WI38 (cell line): ENCODE measurements at regions not wholly inside any gene's neighbourhood (a gene's known extent, or its start where the extent isn't known, plus 50 kb on each side); places are given as distances from the start of the nearest gene placed in this dataset.

ENCODE experiments used
- H3K4me3 ChIP-seq: 2 replicates; pipeline ENCODE4 v1.5.1; 2011; ENCODE audit warnings: low read depth, mild to moderate bottlenecking, control low read depth, low read length
- CTCF ChIP-seq: IDR thresholded peaks from 2 replicates; pipeline ENCODE4 v1.5.1; 2012; ENCODE audit warnings: low read depth, mild to moderate bottlenecking, control low read depth, low read length

DNA sequence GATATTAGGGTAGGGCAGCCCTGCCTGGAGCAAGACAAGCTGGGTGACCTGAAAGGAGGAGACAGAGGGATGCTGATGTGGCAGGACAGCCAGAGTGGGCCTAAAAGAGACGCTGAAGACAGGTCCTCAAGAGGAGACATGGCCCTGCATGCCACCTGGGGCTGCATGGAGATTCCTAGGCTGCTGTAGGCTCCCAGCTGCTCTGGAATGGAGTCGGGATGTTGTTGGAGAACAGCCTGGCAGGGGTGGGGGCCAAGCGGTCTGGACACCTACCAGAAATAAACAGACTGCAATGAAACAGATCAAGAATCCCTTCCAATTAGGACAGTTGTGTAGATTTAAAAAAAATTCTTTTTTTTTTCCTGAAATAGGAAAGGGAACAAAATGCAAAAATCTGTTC is 97.8 kb upstream of the NPAS2 start:
- no peak overlapping the region for H3K4me3 ChIP-seq
- TF ChIP-seq CTCF: no peak

DNA sequence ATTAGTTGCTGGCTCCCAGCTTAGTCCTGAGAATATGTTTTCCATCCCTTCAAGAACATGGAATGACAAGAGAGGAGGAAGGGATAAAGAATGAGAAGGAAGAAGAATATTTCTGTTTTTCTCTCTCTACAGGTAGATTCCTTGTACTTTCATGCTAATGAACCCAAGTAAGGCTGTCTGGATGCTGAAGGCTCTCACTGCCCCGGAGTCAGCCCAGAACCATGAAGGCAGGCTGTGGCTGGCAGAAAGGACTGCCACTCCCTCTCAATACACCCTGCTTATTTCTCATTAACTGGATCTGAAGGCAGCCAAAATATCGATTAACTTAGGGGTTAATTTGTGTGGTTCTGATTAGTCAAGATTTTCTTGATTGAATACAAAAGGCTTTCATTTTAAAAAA is 93.1 kb upstream of the NPAS2 start:
- no peak overlapping the region for H3K4me3 ChIP-seq
- no peak for TF ChIP-seq CTCF

GRCh38 chr2:100730290-100730868 is 89.6 kb upstream of the NPAS2 start:
- TF ChIP-seq CTCF: peak; percentile 67
- H3K4me3 ChIP-seq: no peak overlapping the region

DNA sequence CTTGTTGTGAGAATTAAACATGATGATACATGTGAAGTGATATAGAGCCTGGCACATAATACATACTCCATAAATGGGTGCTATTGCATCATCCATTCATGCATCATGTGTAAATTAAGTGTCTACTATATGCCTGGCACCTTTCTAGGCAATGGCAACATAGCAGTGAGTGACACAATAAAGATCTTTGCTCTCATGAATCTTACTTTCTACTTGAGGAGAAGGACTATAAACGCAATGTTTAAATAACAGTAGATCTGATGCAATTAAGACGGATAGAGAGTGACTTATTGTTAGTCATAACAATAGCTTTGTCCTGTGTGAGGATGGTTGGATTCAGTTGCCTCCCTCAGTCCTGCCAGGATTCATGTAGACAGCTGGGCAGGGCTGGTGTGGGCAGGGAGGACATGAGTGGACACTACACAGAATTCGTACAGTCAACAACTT is 88.4 kb upstream of the NPAS2 start:
- no peak for TF ChIP-seq CTCF
- H3K4me3 ChIP-seq: no peak overlapping the region

DNA sequence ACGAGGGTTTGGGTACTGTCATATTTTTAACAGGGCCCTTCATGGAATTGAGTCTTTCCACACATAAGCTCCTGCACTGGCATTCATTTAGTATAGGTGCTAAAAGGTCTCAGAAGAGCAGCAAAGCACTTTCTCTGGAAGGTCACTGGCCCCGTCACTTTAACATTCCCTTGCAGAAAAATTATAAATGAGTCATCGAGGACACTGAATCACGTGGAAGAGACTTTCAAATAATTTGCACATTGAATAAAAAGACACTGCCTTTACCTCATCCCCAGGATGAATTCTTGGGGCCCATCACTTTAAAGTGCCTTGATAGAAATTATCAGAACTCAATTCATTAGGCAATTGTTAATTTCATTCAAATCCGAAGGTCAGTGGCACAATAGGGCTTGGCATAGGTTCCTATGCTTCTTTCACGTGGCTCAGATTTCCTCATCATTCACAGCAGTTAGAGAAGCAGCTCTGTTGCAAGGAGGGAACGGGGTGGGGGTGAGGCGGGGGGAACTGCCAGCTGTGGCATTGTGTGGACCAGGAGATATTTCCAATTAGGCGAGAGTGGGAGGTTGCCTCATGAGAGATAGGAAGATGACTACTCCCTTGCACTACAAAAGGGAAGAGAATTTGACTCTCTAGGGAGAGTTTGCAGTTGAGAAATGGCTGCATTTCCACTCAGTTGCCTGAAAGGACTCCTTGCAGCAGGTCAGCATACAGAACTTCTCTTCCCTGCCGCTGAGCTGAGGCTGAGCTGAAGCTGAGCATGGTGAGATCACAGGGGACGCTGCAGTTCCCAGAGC is 86.3 kb upstream of the NPAS2 start:
- no peak for TF ChIP-seq CTCF
- no peak overlapping the region for H3K4me3 ChIP-seq

GRCh38 chr2:100736121-100736915 is 83.6 kb upstream of the NPAS2 start:
- no peak for TF ChIP-seq CTCF
- H3K4me3 ChIP-seq: no peak overlapping the region
